ENCODE measurements at regions not wholly inside any gene's neighbourhood (a gene's known extent, or its start where the extent isn't known, plus 50 kb on each side); places are given as distances from the start of the nearest gene placed in this dataset.

- no peak for DNase-seq (ENCODE audit: low spot score)
These were observed 179.4 kb downstream of the ETS1 start for GRCh38 chr11:128407962-128408361.

- DNase-seq (ENCODE audit: low spot score) = no peak
These were observed 181.4 kb downstream of the ETS1 start for GRCh38 chr11:128405714-128406662.

GRCh38 chr11:128405112-128405511 lies 182.2 kb downstream of the ETS1 start:
- DNase-seq (ENCODE audit: low spot score) = no peak

- no peak for DNase-seq (ENCODE audit: low spot score)
These were observed 182.9 kb downstream of the ETS1 start for GRCh38 chr11:128404437-128404836.

- DNase-seq (ENCODE audit: low spot score) = no peak
These were observed 186.8 kb downstream of the ETS1 start for GRCh38 chr11:128400382-128401203.

GRCh38 chr11:128399251-128400121 lies 187.9 kb downstream of the ETS1 start:
- no peak for DNase-seq (ENCODE audit: low spot score)

GRCh38 chr11:128398517-128399250 lies 188.7 kb downstream of the ETS1 start:
- no peak for DNase-seq (ENCODE audit: low spot score)

GRCh38 chr11:128397362-128397761 lies 190.0 kb downstream of the ETS1 start:
- DNase-seq (ENCODE audit: low spot score) = no peak

- no peak for DNase-seq (ENCODE audit: low spot score)
These were observed 192.8 kb downstream of the ETS1 start for GRCh38 chr11:128394431-128395089.

- DNase-seq (ENCODE audit: low spot score) = peak; percentile 20
These were observed 195.1 kb downstream of the ETS1 start for GRCh38 chr11:128392259-128392658.

GRCh38 chr11:128391811-128392210 lies 195.5 kb downstream of the ETS1 start:
- no peak for DNase-seq (ENCODE audit: low spot score)

GRCh38 chr11:128390246-128390645 lies 197.1 kb downstream of the ETS1 start:
- no peak for DNase-seq (ENCODE audit: low spot score)

- DNase-seq (ENCODE audit: low spot score) = no peak
These were observed 197.8 kb downstream of the ETS1 start for GRCh38 chr11:128389461-128389976.

GRCh38 chr11:128388206-128388815 lies 199.0 kb downstream of the ETS1 start:
- no peak for DNase-seq (ENCODE audit: low spot score)

GRCh38 chr11:128379587-128380580 lies 207.5 kb downstream of the ETS1 start:
- DNase-seq (ENCODE audit: low spot score) = no peak

GRCh38 chr11:128375961-128376360 lies 211.4 kb downstream of the ETS1 start:
- DNase-seq (ENCODE audit: low spot score) = no peak

GRCh38 chr11:128374026-128374425 lies 213.3 kb downstream of the ETS1 start:
- DNase-seq (ENCODE audit: low spot score) = no peak

GRCh38 chr11:128372977-128373376 lies 214.4 kb downstream of the ETS1 start:
- DNase-seq (ENCODE audit: low spot score) = no peak

GRCh38 chr11:128367573-128367972 lies 219.8 kb downstream of the ETS1 start:
- no peak for DNase-seq (ENCODE audit: low spot score)
